ENCODE measurements at regions not wholly inside any gene's neighbourhood (a gene's known extent, or its start where the extent isn't known, plus 50 kb on each side); places are given as distances from the start of the nearest gene placed in this dataset.
A peak's percentile ranks its signal among the peaks of the same experiment; 100 is the strongest.

GRCh38 chr4:67234296-67234695 is 311.0 kb downstream of the CENPC start:
- peak; percentile 53 for DNase-seq (ENCODE audit: low spot score)

GRCh38 chr4:67229148-67229547 is 316.2 kb downstream of the CENPC start:
- DNase-seq (ENCODE audit: low spot score), result no peak

- DNase-seq (ENCODE audit: low spot score), result no peak
These were observed 324.4 kb downstream of the CENPC start for GRCh38 chr4:67220861-67221260.

- DNase-seq (ENCODE audit: low spot score), result no peak
These were observed 326.4 kb downstream of the CENPC start for GRCh38 chr4:67218883-67219282.

GRCh38 chr4:67207941-67208441 is 337.3 kb downstream of the CENPC start:
- DNase-seq (ENCODE audit: low spot score), result no peak

- DNase-seq (ENCODE audit: low spot score), result no peak
These were observed 340.9 kb downstream of the CENPC start for GRCh38 chr4:67204441-67204840.

GRCh38 chr4:67201334-67201733 is 344.0 kb downstream of the CENPC start:
- DNase-seq (ENCODE audit: low spot score), result peak; percentile 2

GRCh38 chr4:67198727-67199126 is 346.6 kb downstream of the CENPC start:
- peak; percentile 54 for DNase-seq (ENCODE audit: low spot score)

- no peak for DNase-seq (ENCODE audit: low spot score)
These were observed 377.5 kb downstream of the CENPC start for GRCh38 chr4:67167849-67168248.

GRCh38 chr4:67162690-67163089 is 382.6 kb downstream of the CENPC start:
- DNase-seq (ENCODE audit: low spot score), result no peak

- no peak for DNase-seq (ENCODE audit: low spot score)
These were observed 384.0 kb downstream of the CENPC start for GRCh38 chr4:67161311-67161710.

- DNase-seq (ENCODE audit: low spot score), result no peak
These were observed 384.9 kb downstream of the CENPC start for GRCh38 chr4:67160394-67160793.

- no peak for DNase-seq (ENCODE audit: low spot score)
These were observed 386.6 kb downstream of the CENPC start for GRCh38 chr4:67158666-67159065.

- no peak for DNase-seq (ENCODE audit: low spot score)
These were observed 392.3 kb downstream of the CENPC start for GRCh38 chr4:67152976-67153375.

- no peak for DNase-seq (ENCODE audit: low spot score)
These were observed 393.6 kb downstream of the CENPC start for GRCh38 chr4:67151376-67152343.

GRCh38 chr4:67141586-67141985 is 403.7 kb downstream of the CENPC start:
- no peak for DNase-seq (ENCODE audit: low spot score)

GRCh38 chr4:67134616-67135015 is 410.7 kb downstream of the CENPC start:
- no peak for DNase-seq (ENCODE audit: low spot score)

GRCh38 chr4:67133162-67133561 is 412.1 kb downstream of the CENPC start:
- no peak for DNase-seq (ENCODE audit: low spot score)

GRCh38 chr4:67131224-67131623 is 414.1 kb downstream of the CENPC start:
- no peak for DNase-seq (ENCODE audit: low spot score)

- no peak for DNase-seq (ENCODE audit: low spot score)
These were observed 414.9 kb downstream of the CENPC start for GRCh38 chr4:67130411-67130810.

- no peak for DNase-seq (ENCODE audit: low spot score)
These were observed 418.7 kb downstream of the CENPC start for GRCh38 chr4:67126570-67126969.

- no peak for DNase-seq (ENCODE audit: low spot score)
These were observed 419.4 kb downstream of the CENPC start for GRCh38 chr4:67125636-67126514.

- no peak for DNase-seq (ENCODE audit: low spot score)
These were observed 420.6 kb downstream of the CENPC start for GRCh38 chr4:67124716-67125115.

Data from kidney tubule cell (primary cell).